Mucosa of rectum (tissue), 2 donors: ENCODE measurements at regions not wholly inside any gene's neighbourhood (a gene's known extent, or its start where the extent isn't known, plus 50 kb on each side); places are given as distances from the start of the nearest gene placed in this dataset.
"Not testable (repeated sequence)": the region's sequence is repeated elsewhere in the genome, so short reads cannot be mapped to it uniquely, and the experiment has no call there.

ENCODE experiments used
- H3K27ac ChIP-seq, 2 donors: one replicate each; pipeline ENCODE4 v1.7.0; 2013; ENCODE audit warnings: inconsistent platforms in 2 of 2, low read depth in 2 of 2, low read length in 2 of 2
- H3K27me3 ChIP-seq, 2 donors: one replicate each; pipeline ENCODE4 v1.7.0; 2013; ENCODE audit warnings: low read length in 2 of 2; ENCODE audit not compliant: control insufficient read depth in 2 of 2, insufficient read depth in 2 of 2
- H3K36me3 ChIP-seq, 2 donors: one replicate each; pipeline ENCODE4 v1.7.0; 2013; ENCODE audit warnings: low read length in 2 of 2; ENCODE audit not compliant: control insufficient read depth in 2 of 2, insufficient read depth in 2 of 2
- H3K4me1 ChIP-seq, 2 donors: one replicate each; pipeline ENCODE4 v1.7.0; 2013; ENCODE audit warnings: low read length in 2 of 2, mild to moderate bottlenecking in 1 of 2; ENCODE audit not compliant: control insufficient read depth in 2 of 2, insufficient read depth in 2 of 2
- H3K4me3 ChIP-seq, 2 donors: one replicate each; pipeline ENCODE4 v1.7.0; 2013; ENCODE audit warnings: low read length in 2 of 2
- H3K9ac ChIP-seq, 2 donors: one replicate each; pipeline ENCODE4 v1.7.0; 2013; ENCODE audit warnings: low read length in 2 of 2, low read depth in 1 of 2, mild to moderate bottlenecking in 1 of 2
- H3K9me3 ChIP-seq, 2 donors: one replicate each; pipeline ENCODE4 v1.7.0; 2013; ENCODE audit warnings: low read length in 2 of 2; ENCODE audit not compliant: control insufficient read depth in 2 of 2
- donor health status: healthy.
- donor health status: Normal muscosa, but diverticular disease.

- Histone ChIP-seq H3K27ac (no peak overlapping the region), H3K27me3 (no peaks in the 10 kb centered on the region)
Measured at GRCh38 chr7:12820777-12821176, 133.3 kb downstream of the ARL4A start.

DNA sequence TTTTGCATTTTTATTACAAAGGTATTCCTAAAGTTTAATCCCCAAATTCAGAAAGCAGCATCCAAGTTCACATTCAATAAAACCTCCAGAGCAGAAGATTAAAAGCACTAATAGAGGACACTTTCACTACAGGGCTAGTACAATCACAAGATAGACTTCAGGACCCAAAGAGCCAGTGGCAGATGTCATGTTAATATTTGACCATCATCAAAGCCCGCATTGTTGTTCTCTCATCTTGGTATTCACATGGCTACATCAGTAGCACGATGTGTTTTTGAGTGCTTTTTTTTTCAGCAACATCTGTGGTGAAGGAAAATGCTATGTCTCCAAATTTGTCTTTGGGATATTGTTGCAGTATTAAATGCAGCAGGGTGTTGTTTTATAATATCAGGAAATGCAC lies 134.3 kb downstream of the ARL4A start:
- H3K9ac ChIP-seq: no peak overlapping the region
- H3K36me3 ChIP-seq: no peaks in the 10 kb centered on the region
- H3K27ac ChIP-seq: no peak overlapping the region
- no peaks in the 10 kb centered on the region for H3K9me3 ChIP-seq
- H3K4me1 ChIP-seq: no peaks in the 10 kb centered on the region
- H3K27me3 ChIP-seq: no peaks in the 10 kb centered on the region
- no peak overlapping the region for H3K4me3 ChIP-seq

More at GRCh38 chr7:12820777-12821176, 133.3 kb downstream of the ARL4A start:
- Histone ChIP-seq H3K4me3 (no peak overlapping the region), H3K4me1 (no peaks in the 10 kb centered on the region), H3K9ac (no peak overlapping the region), H3K9me3 (no peaks in the 10 kb centered on the region), H3K36me3 (no peaks in the 10 kb centered on the region)

DNA sequence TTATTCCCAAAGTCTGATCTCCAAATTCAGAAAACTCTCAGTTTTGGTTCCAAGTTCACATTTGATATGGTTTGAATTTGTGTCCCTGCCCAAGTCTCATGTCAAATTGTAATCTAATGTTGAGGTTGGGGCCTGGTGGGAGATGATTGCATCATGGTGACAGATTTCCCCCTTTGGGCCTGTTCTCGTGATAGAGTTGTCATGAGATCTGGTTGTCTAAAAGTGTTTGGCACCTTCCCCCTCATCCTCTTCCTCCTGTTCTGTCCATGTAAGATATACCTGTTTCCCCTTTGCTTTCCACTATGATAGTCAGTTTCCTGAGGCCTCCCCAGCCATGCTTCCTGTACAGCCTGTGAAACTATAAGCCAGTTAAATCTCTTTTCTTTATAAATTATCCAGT lies 138.6 kb downstream of the ARL4A start:
- H3K4me3 ChIP-seq: no peak overlapping the region
- H3K9me3 ChIP-seq: no peaks in the 10 kb centered on the region
- H3K4me1 ChIP-seq: no peaks in the 10 kb centered on the region

DNA sequence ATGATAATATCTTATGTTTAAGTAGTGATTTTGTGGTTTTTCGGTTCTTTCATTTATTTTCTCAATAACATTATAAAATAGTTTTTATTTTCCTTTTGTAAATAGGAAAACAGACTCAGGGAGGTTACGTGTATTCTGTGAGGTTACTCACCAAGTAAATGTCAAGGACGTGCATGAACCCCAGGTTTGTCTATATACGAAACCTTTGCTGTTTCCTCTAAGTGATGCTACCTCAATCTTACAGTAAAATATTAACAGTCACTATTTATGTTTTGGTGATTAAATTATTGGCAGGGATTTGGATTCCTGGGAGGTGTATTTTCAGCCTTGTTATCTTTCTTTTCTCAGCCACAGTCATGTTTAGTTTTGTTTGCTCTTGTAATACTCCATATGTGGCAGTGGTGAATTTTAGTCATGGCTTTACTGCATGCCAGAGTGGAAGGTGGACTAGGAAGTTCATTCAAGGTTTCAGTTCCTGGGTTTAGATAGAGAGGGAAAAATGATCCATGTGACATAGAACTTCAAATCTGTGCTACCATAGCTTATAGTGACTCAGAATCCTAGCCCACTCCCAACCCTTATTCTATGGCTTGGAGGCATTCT lies 139.9 kb downstream of the ARL4A start:
- Histone ChIP-seq H3K36me3 (no peaks in the 10 kb centered on the region), H3K9ac (no peak overlapping the region), H3K27ac (no peak overlapping the region), H3K4me3 (no peak overlapping the region), H3K9me3 (no peaks in the 10 kb centered on the region), H3K27me3 (no peaks in the 10 kb centered on the region), H3K4me1 (no peaks in the 10 kb centered on the region)

More for the DNA sequence above, 138.6 kb downstream of the ARL4A start:
- Histone ChIP-seq H3K27ac (no peak overlapping the region), H3K9ac (no peak overlapping the region), H3K36me3 (no peaks in the 10 kb centered on the region), H3K27me3 (no peaks in the 10 kb centered on the region)

GRCh38 chr7:12827920-12828319 lies 140.5 kb downstream of the ARL4A start:
- no peak overlapping the region for H3K4me3 ChIP-seq
- no peaks in the 10 kb centered on the region for H3K36me3 ChIP-seq
- no peaks in the 10 kb centered on the region for H3K9me3 ChIP-seq
- H3K4me1 ChIP-seq: no peaks in the 10 kb centered on the region
- no peaks in the 10 kb centered on the region for H3K27me3 ChIP-seq
- no peak overlapping the region for H3K27ac ChIP-seq
- no peak overlapping the region for H3K9ac ChIP-seq

DNA sequence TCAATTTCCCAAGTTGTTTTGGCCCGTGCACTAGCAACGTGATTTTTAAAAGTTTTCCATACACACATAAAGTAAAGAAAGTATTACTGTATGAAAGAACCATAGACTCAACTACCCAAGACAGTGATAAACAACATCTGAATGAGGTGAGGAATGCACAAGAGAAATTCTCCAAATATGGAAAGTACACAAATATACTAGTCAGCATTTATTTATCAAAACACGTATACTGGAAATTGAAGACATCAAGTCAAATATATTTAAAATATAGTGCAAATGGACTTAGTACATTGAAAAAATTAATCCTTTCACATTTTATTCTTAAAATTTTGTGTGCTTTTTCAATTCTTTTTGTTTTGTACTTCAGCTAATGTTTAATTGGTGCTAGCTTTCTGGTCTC lies 143.6 kb downstream of the ARL4A start:
- no peak overlapping the region for H3K9ac ChIP-seq
- no peak overlapping the region for H3K27ac ChIP-seq
- H3K36me3 ChIP-seq: no peaks in the 10 kb centered on the region
- H3K4me1 ChIP-seq: no peaks in the 10 kb centered on the region
- no peaks in the 10 kb centered on the region for H3K27me3 ChIP-seq
- no peak overlapping the region for H3K4me3 ChIP-seq
- no peaks in the 10 kb centered on the region for H3K9me3 ChIP-seq

DNA sequence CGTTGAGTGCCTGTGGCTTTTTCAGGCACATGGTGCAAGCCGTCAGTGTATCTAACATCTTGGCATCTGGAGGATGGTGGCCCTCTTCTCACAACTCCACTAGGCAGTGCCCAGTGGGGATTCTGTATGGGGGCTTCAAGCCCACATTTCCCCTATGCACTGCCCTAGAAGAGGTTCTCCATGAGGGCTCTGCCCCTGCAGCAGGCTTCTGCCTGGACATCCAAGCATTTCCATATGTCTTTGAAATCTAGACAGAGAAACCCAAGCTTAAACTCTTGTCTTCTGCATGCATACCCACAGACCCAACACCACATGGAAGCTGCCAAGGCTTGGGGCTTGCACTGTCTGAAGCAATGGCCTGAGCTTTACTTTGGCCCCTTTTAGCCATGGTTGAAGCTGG lies 146.4 kb downstream of the ARL4A start:
- no peak overlapping the region for H3K4me3 ChIP-seq
- H3K27me3 ChIP-seq: no peaks in the 10 kb centered on the region
- no peaks in the 10 kb centered on the region for H3K9me3 ChIP-seq
- H3K4me1 ChIP-seq: no peaks in the 10 kb centered on the region
- no peaks in the 10 kb centered on the region for H3K36me3 ChIP-seq
- H3K27ac ChIP-seq: no peak overlapping the region
- H3K9ac ChIP-seq: no peak overlapping the region

DNA sequence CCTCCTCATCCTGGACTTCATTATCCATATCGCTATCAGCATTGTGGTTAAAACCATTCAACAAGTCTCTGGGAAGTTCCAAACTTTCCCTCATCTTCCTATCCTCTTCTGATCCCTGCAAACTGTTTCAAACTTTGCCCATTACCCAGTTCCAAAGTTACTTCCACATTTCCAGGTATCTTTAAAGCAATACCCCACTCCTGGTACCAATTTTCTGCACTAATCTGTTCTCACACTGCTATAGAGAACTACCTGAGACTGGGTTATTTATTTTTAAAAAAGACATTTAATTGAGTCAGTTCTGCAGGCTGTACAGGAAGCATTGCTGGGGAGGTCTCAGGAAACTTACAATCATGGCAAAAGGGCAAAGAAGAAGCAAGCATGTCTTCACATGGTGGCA lies 147.3 kb downstream of the ARL4A start:
- Histone ChIP-seq H3K27ac (no peak overlapping the region), H3K9me3 (no peaks in the 10 kb centered on the region), H3K9ac (no peak overlapping the region), H3K36me3 (no peaks in the 10 kb centered on the region), H3K4me3 (no peak overlapping the region), H3K27me3 (no peaks in the 10 kb centered on the region), H3K4me1 (no peaks in the 10 kb centered on the region)

DNA sequence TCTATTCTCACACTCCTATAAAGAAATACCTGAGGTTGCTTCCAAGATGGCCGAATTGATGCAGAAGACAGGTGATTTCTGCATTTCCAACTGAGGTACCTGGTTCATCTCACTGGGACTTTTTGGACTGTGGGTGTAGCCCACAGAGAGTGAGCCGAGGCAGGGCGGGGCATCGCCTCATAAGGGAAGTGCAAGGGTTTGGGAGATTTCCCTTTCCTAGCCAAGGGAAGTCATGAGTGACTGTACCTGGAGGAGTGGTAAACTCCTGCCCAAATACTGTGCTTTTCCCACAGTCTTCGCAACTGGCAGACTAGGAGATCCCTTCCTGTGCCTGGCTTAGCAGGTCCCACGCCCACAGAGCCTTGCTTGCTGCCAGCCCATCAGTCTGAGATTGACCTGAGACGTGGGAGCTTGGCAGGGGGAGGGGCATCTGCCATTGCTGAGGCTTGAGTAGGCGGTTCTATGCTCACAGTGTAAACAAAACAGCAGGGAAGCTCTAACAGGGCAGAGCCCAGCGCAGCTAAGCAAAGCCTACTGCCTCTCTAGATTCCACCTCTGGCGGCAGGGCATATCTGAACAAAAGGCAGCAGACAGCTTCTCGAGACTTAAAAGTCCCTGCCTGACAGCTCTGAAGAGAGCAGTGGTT lies 152.2 kb downstream of the ARL4A start:
- Histone ChIP-seq H3K9ac (no peak overlapping the region), H3K36me3 (no peaks in the 10 kb centered on the region), H3K4me3 (no peak overlapping the region), H3K4me1 (no peaks in the 10 kb centered on the region), H3K27ac (no peak overlapping the region), H3K9me3 (no peaks in the 10 kb centered on the region), H3K27me3 (no peaks in the 10 kb centered on the region)

GRCh38 chr7:12844732-12845131 lies 157.3 kb downstream of the ARL4A start:
- H3K9me3 ChIP-seq, H3K4me1 ChIP-seq, H3K27ac ChIP-seq, H3K36me3 ChIP-seq, H3K27me3 ChIP-seq, H3K9ac ChIP-seq, H3K4me3 ChIP-seq: not testable (repeated sequence)
